ENCODE measurements at regions not wholly inside any gene's neighbourhood (a gene's known extent, or its start where the extent isn't known, plus 50 kb on each side); places are given as distances from the start of the nearest gene placed in this dataset.

DNA sequence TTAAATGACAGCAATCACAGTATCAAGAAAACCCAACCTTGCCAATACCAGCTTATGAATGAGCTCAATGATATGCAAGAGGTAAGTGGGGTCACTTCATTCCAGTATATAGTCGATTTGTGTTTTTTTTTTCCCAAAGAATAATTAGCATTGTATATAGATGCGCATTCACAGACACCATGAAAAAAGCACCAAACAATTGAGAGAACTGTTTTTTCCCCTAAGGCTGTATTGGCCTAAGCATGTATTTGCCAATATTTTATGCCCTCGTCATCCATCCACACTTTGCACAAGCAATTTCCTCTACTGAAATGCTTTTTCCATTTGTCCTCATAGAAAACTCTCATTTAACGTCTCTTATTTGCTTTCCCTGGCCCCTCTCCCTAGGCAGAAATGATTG lies 213.7 kb downstream of the SAMD5 start:
- DNase-seq, result no peak

DNA sequence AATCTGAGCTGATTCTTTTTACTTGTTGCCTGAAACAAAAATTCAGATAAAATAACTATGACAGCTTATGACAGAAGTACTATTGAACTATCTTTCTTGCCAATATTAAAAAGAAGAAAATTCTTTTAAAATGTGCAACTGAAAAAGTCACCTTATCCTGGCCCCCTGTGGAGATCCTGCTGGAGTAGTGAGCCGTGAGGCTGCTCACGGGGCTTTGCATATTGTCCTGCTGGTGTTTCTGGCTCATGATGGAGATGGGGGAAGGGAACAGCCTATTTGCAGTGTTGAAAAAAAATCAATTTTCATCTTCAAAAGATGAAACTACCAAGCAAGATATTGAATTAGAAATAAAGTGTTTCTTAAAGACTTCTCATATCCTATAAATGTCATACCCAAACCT lies 216.0 kb downstream of the SAMD5 start:
- DNase-seq, result no peak

DNA sequence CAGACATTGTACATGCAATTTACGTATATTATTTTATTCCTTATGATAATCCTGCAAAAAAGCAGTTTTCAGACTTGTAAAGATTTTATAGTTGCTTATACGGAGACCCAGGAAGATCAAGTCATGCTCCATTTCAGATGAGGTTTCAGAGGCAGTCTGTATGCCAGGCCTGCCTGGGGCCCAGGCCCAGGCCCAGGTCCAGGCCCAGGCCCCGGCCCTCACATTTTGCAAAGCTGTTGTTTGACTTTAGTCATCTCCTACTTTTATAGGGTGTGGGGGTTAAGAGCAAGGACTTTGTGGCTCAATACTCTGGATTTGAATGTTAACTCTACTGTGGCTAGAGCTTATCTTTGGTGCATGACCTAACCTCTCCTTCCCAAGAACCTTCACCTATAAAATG lies 217.9 kb downstream of the SAMD5 start:
- DNase-seq, result no peak

DNA sequence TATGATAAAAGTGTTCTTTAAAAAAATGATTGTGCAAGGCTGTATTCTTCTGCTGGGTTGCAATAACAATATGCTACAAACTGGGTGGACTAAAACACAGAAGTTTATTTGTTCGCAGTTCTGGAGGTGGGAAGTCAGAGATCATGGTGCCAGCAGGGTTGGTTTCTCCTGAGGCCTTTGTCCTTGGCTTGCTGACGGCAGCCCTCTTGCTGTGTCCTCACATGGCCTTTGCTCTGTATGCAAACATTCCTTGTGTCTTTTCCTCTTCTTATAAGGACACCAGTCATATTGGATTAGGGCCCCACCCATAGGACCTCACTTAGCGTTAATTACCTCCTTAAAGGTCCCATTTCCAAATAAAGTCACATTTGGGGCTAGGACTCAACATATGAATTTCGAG lies 220.4 kb downstream of the SAMD5 start:
- no peak for DNase-seq

DNA sequence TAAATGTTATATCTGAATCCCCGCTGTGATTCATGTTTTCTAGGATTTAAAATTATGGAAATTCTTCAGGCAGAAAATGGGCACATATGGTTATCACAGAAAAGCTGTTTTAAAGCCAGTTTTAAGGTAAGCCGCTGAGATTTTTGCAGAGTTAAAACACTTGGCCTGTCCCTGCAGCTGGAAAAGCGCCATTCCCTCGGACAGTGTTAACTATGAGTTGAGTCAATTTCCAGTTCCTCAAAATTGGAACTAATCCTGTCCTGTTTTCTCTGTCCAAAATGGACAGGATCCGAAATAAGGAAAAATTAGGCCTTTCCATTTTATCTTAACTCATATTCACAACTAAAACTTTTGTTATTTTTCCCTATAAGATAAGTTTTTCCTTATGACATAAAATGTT lies 225.2 kb downstream of the SAMD5 start:
- DNase-seq, result no peak

- DNase-seq, result no peak
Observed at GRCh38 chr6:147734151-147734550, 225.7 kb downstream of the SAMD5 start.

GRCh38 chr6:147735924-147736323 lies 227.4 kb downstream of the SAMD5 start:
- DNase-seq, result no peak

DNA sequence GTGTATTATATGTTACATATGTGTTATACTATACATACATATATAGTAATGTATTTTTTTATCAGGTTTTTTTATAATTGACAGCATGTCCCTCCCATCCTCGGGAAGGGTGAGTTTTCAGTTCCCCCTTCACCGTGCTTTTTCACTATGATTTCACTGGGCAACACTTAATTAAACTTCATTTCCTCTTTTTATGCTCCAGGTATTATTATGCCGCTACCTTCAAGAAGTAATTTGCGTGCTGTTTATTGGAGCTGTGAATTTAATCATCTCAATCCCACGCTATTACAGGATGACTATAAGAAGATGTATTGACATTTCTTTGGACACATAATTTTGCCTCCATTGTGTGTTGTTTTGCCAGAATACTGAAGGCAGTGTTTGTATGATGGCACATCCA lies 228.6 kb downstream of the SAMD5 start:
- DNase-seq, result no peak

- no peak for DNase-seq
Observed at GRCh38 chr6:147738099-147738498, 229.6 kb downstream of the SAMD5 start.

DNA sequence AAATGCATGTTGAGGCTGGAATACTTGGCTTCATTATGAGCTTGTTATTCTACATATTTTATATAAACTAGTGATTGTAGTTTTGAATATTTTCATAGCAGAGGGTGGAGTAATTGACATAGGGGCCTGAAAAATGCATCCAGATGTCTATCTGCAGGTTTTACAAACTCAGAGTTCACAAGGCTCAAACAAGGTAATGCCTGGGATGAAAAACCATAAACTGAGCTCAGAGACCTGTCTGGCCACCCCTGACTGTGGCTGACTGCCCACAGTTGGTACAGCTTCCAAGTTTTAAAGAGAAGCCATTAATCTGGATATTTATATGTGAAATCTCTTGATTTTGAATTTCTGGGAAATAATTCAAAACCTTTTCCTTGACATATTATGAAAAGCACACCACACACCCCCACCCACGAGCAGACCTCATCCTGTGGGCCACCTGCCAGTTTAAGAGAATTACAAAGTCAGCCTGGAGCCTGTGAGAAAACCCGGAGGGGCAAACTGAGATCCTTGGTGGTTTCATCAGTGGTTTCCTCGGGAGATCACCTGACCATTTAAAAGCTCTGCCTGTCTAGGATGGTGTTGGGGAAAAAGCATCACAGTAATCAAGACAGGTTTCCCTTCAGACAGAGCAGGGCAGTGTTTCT lies 230.1 kb downstream of the SAMD5 start:
- no peak for DNase-seq

- no peak for DNase-seq
Observed at GRCh38 chr6:147740326-147740725, 231.8 kb downstream of the SAMD5 start.

DNA sequence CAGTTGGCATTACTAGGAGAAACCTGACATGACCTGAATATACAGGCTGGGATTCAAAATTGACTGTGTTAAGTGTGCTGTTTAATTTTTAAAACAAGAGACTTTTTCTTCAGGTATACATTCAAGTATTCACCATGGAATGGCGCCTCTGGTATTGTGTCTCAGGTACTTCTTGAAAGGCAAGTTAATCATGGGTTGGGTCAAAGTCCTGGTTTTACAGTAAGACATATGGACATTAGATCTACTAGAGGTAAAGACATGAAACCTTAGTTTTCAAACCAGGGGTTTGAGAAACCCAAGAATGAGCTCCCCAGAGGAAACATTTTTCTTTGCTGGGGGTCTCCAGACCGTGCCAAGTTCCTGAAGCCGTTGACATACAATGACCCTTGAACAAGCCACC lies 232.4 kb downstream of the SAMD5 start:
- DNase-seq, result no peak

GRCh38 chr6:147741389-147741788 lies 232.9 kb downstream of the SAMD5 start:
- no peak for DNase-seq

DNA sequence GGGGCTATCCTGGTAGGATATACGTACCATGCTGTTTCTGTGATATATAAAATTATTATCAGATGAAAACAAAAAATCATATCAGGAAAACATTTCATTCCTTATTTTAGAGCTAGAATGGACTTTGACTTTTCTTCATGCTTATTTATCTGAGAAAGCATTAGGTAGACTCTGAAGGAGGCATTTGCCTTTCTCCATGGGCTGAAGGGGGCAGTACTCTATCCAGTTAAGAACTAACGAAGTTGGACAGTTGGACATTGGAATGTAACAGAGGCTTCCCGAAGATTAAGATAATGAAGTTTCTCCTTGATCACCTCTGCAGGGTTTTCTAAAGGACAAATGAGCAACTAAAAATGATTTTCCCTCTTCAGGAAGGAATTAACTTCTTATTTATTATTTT lies 233.9 kb downstream of the SAMD5 start:
- no peak for DNase-seq

- no peak for DNase-seq
Observed at GRCh38 chr6:147744012-147744411, 235.5 kb downstream of the SAMD5 start.

DNA sequence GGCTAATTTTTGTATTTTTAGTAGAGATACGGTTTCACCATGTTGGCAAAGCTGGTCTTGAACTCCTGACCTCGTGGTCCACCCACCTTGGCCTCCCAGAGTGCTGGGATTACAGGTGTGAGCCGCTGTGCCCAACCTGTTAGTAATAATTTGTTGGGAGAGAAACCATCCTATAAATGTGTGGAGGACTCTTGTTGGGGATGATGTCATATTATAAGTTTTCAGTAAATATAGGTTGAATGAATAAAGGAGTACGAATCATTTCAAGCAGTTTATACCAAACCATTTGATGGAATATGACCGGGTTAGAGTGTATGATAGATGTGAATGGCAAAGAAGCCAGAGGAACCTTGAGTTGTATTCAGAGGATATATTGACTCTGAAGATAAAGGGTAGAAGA lies 240.8 kb downstream of the SAMD5 start:
- DNase-seq, result no peak

DNA sequence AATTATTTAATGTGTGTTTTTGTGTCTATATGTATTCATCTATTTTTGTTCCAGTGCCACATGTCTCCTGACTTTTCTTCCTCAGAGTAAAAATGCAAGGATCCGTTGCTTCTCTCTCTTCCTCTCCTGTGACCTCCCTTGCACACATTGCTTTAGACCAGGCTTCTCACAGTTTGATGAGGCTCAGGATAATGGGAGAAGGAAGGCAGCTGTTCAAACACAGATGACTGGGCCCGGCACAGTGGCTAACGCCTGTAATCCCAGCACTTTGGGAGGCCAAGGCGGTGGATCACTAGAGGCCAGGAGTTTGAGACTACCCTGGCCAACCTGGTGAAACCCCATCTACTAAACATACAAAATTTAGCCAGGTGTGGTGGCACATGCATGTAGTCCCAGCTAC lies 241.9 kb downstream of the SAMD5 start:
- DNase-seq, result no peak

- DNase-seq, result no peak
Observed at GRCh38 chr6:147751232-147751631, 242.7 kb downstream of the SAMD5 start.

DNA sequence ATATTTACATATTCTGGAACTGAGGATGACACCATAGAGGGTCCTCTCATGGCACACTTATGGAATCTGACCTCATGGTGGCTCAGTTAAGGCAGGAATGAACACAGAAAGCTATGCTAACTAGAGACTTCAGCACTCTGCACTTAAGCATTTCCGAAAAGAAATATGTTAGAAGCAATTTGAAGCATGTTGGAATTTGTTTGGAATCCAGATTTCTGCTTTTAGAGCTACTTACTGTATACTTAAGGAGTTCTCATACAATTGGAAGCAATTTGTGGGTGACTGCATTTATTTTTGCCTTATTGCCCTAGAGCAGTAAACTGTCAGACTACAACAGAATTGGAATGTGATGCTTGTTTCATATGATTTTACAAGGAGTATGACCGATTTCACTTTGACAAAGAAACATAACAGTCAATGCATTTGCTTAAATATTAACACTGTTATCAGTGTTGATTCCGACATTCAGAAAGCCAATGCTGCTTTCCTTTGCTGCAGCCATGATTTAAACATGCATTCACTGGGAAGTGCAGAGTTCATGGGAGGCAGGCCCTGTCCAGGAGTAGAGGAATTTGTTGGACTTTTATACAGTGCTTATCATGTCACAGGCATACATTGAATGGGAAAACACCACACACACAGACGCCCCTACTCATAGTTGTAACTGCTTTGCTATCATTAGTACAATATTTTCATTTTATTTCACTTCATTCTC lies 244.4 kb downstream of the SAMD5 start:
- no peak for DNase-seq

DNA sequence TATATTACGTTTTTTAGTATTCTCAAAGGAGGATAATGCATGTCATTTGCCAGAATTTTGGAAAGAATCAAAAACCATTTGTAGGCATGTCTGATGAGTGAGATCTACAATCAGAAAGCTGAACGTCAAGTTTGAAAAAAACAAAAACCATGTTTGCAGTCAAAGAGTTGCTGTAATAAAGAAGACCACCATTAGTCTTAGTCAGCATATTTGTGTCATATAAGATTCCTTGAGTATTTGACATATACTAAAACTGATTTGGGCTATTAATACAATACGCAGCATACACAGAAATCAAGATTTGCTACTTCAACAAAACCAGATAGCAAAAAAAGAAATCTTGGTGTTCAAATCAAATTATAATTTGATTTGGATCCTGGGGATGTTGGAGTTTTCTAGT lies 247.5 kb downstream of the SAMD5 start:
- no peak for DNase-seq

GRCh38 chr6:147756891-147757290 lies 248.4 kb downstream of the SAMD5 start:
- no peak for DNase-seq

GRCh38 chr6:147757291-147757690 lies 248.8 kb downstream of the SAMD5 start:
- DNase-seq, result no peak

- DNase-seq, result no peak
Observed at GRCh38 chr6:147758303-147758702, 249.8 kb downstream of the SAMD5 start.

- DNase-seq, result no peak
Observed at GRCh38 chr6:147759093-147759492, 250.6 kb downstream of the SAMD5 start.

DNA sequence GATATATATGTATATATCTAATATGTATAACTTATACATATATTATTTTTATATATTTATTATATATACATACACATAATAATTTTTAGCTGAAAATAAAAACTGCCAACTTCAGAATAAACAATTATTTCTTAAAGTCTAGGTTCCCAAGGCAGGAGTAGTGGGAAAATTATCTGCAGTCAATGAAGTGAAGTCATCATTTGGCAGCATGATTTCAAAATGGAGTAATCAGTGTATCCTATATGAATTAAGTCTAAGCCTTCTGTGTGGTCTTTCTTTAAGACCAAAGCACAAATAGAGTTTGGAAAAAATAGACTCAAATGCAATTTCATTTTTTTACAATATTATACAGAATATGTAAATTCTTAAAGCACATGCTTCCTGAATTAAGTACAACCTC lies 251.0 kb downstream of the SAMD5 start:
- DNase-seq, result no peak
